Breast epithelium (tissue), 3 donors: ENCODE measurements at regions not wholly inside any gene's neighbourhood (a gene's known extent, or its start where the extent isn't known, plus 50 kb on each side); places are given as distances from the start of the nearest gene placed in this dataset.

Experiments used
- POLR2A ChIP-seq: fragments of 450-650 bp; IDR thresholded peaks from one replicate; pipeline ENCODE4 v1.6.1; 2016; ENCODE audit warnings: antibody characterized with exemption, mild to moderate bottlenecking, moderate library complexity
- POLR2AphosphoS5 ChIP-seq, 3 donors: sonication (generic); formaldehyde crosslinking; IDR thresholded peaks; one replicate each; pipeline ENCODE4 v1.6.1; 2017; ENCODE audit warnings: antibody characterized with exemption in 3 of 3
- TF ChIP-seq, protein P1 (sequence below), 3 donors: fragments of 450-650 bp; IDR thresholded peaks; one replicate each; pipeline ENCODE4 v1.5.1; 2016 to 2017; ENCODE audit warnings: antibody characterized with exemption in 3 of 3, mild to moderate bottlenecking in 3 of 3, moderate library complexity in 3 of 3

DNA sequence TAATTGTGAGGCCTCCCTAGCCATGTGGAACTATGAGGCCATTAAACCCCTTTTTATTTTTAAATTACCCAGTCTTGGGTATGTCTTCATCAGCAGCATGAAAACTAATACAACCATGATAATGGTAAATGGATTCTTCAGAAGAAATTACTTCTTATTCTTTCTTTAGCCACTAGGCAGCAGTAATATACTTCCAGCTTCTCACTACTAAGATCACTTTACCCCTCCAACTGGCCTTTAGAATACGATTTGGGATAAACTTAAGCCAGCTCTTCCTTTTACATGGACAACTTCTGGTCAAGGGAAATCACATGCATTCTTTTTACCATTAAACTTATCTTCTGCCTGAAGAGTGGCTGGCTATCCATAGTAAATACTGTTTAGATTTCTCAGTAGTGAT lies 355.4 kb downstream of the MAN2A1 start:
- TF ChIP-seq, protein P1, sequence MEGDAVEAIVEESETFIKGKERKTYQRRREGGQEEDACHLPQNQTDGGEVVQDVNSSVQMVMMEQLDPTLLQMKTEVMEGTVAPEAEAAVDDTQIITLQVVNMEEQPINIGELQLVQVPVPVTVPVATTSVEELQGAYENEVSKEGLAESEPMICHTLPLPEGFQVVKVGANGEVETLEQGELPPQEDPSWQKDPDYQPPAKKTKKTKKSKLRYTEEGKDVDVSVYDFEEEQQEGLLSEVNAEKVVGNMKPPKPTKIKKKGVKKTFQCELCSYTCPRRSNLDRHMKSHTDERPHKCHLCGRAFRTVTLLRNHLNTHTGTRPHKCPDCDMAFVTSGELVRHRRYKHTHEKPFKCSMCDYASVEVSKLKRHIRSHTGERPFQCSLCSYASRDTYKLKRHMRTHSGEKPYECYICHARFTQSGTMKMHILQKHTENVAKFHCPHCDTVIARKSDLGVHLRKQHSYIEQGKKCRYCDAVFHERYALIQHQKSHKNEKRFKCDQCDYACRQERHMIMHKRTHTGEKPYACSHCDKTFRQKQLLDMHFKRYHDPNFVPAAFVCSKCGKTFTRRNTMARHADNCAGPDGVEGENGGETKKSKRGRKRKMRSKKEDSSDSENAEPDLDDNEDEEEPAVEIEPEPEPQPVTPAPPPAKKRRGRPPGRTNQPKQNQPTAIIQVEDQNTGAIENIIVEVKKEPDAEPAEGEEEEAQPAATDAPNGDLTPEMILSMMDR (IDR thresholded peaks at IDR 0.05) = no peak
- TF ChIP-seq POLR2A (no peak), POLR2AphosphoS5 (IDR thresholded peaks at IDR 0.05) (no peak)
